ENCODE measurements at regions not wholly inside any gene's neighbourhood (a gene's known extent, or its start where the extent isn't known, plus 50 kb on each side); places are given as distances from the start of the nearest gene placed in this dataset.
A peak's percentile ranks its signal among the peaks of the same experiment; 100 is the strongest.

- DNase-seq: no peak
Measured at GRCh38 chr2:67626656-67627055, 229.5 kb downstream of the ETAA1 start.

GRCh38 chr2:67627456-67628207, 230.5 kb downstream of the ETAA1 start:
- DNase-seq: no peak

GRCh38 chr2:67628892-67629291, 231.8 kb downstream of the ETAA1 start:
- DNase-seq: peak; percentile 51

- DNase-seq: no peak
Measured at GRCh38 chr2:67631483-67631882, 234.3 kb downstream of the ETAA1 start.

GRCh38 chr2:67633212-67633856, 236.2 kb downstream of the ETAA1 start:
- DNase-seq: no peak

GRCh38 chr2:67638146-67638545, 241.0 kb downstream of the ETAA1 start:
- DNase-seq: no peak

GRCh38 chr2:67641312-67642045, 244.3 kb downstream of the ETAA1 start:
- DNase-seq: no peak

- peak; percentile 8 for DNase-seq
Measured at GRCh38 chr2:67642046-67642382, 244.9 kb downstream of the ETAA1 start.

GRCh38 chr2:67642961-67643360, 245.8 kb downstream of the ETAA1 start:
- no peak for DNase-seq

- no peak for DNase-seq
Measured at GRCh38 chr2:67645280-67646138, 248.4 kb downstream of the ETAA1 start.

- DNase-seq: no peak
Measured at GRCh38 chr2:67646714-67647333, 249.7 kb downstream of the ETAA1 start.

- DNase-seq: peak; percentile 46
Measured at GRCh38 chr2:67649331-67650261, 252.5 kb downstream of the ETAA1 start.

- DNase-seq: peak; percentile 8
Measured at GRCh38 chr2:67650291-67651133, 253.4 kb downstream of the ETAA1 start.

- DNase-seq: no peak
Measured at GRCh38 chr2:67651565-67651964, 254.4 kb downstream of the ETAA1 start.

- no peak for DNase-seq
Measured at GRCh38 chr2:67652679-67653078, 255.5 kb downstream of the ETAA1 start.

- DNase-seq: no peak
Measured at GRCh38 chr2:67656875-67657274, 259.7 kb downstream of the ETAA1 start.

GRCh38 chr2:67658820-67659219, 261.7 kb downstream of the ETAA1 start:
- DNase-seq: no peak

- no peak for DNase-seq
Measured at GRCh38 chr2:67660015-67660602, 263.0 kb downstream of the ETAA1 start.

GRCh38 chr2:67660871-67661270, 263.7 kb downstream of the ETAA1 start:
- DNase-seq: no peak

GRCh38 chr2:67662222-67662621, 265.1 kb downstream of the ETAA1 start:
- DNase-seq: no peak
